BLaER1 treated with 17β-estradiol and CSF1 and Interleukin-3, amounts not matched to agents 10 nM and 100 nM (cell line): ENCODE measurements at regions not wholly inside any gene's neighbourhood (a gene's known extent, or its start where the extent isn't known, plus 50 kb on each side); places are given as distances from the start of the nearest gene placed in this dataset.
"Not testable (repeated sequence)": the region's sequence is repeated elsewhere in the genome, so short reads cannot be mapped to it uniquely, and the experiment has no call there.

Experiments used
- H3K27ac ChIP-seq, 11 experiments: shearing (Covaris generic); formaldehyde crosslinking; 2 replicates each; pipeline ENCODE4 v1.8.1; 2022
- H3K27me3 ChIP-seq, 11 experiments: shearing (Covaris generic); formaldehyde crosslinking; 2 replicates each; pipeline ENCODE4 v1.8.1; 2022
- H3K36me3 ChIP-seq, 11 experiments: shearing (Covaris generic); formaldehyde crosslinking; 2 replicates each; pipeline ENCODE4 v1.8.1; 2022
- H3K4me1 ChIP-seq, 10 experiments: shearing (Covaris generic); formaldehyde crosslinking; 2 replicates each; pipeline ENCODE4 v1.8.1; 2022
- H3K4me2 ChIP-seq, 11 experiments: shearing (Covaris generic); formaldehyde crosslinking; 2 replicates each; pipeline ENCODE4 v1.8.1; 2022
- H3K4me3 ChIP-seq, 10 experiments: shearing (Covaris generic); formaldehyde crosslinking; 2 replicates each; pipeline ENCODE4 v1.8.1; 2022
- H3K9ac ChIP-seq, 11 experiments: shearing (Covaris generic); formaldehyde crosslinking; 2 replicates each; pipeline ENCODE4 v1.8.1; 2022
- H3K9me3 ChIP-seq, 11 experiments: shearing (Covaris generic); formaldehyde crosslinking; replicated peaks in 1 of 11; 2 replicates each; pipeline ENCODE4 v1.8.1; 2022
- H4K20me1 ChIP-seq, 11 experiments: shearing (Covaris generic); formaldehyde crosslinking; 2 replicates each; pipeline ENCODE4 v1.8.1; 2022
- Cebpa-rat ChIP-seq, 11 experiments: shearing (Covaris generic); IDR thresholded peaks; 2 replicates each; pipeline ENCODE4 v1.8.1; 2022

DNA sequence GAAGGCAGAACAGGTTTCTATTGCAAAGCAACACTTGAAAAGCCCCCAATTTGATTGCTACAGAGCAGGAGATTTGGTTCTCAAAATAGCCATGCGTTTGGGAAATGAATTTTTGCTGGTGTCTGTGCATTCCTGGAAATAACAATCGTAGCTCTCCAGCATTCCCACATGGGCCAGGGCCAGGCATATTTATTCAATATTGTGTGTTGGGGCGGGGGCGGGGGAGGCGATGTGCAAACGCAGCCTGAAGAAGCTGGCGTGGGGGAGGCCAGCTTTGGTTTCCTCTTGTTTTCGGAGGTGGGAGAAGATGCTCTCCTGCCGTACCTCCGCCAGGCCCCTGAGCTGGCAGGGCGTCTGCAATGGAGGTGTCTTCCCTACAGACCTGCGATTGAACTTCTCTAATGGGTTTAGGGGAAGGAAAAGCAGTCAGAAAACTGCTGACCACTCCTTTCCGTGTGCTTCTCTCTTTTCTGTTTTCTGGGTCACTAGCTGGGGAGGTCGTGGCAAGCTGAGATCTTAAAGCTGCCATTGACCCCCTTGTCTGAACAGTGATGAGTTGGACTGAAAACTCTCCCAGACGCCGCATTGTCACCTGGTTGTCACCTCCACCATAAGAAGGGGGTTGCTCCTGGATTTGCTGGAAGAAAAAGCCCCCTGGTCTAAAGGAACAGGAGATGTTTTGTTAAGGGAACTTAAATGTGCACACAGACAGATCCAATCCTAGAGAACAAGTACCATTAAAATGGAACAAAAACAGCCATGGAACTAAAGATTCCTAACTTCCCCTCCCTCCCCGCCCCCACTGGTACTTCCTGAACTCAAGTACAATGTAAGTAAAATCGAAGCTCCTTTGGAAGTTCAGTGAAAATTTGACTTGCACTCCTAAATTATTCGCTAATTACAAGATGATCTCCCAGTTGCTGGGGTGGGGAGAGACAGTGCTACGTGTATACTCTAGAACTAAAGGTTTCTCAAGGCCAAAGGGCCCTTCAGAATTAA lies 56.4 kb upstream of the HABP2 start:
- Histone ChIP-seq H3K9me3 (no peaks in the 10 kb centered on the region), H3K4me3 (no peak overlapping the region), H4K20me1 (no peaks in the 10 kb centered on the region), H3K27ac (no peak overlapping the region; a peak in 1 of 22 replicates), H3K27me3 (no peaks in the 10 kb centered on the region), H3K4me1 (peaks cover 0 to 38% (median 11%) of the 10 kb centered on the region in 10 experiments; a peak in 16 of 20 replicates), H3K36me3 (no peaks in the 10 kb centered on the region), H3K9ac (no peak overlapping the region), H3K4me2 (peak overlapping the region in 3 of 11 experiments; percentile 66 to 80 (median 72); a peak in 6 of 22 replicates)
- TF ChIP-seq Cebpa-rat (IDR thresholded peaks at IDR 0.05): no peak

GRCh38 chr10:113497198-113497597 lies 55.7 kb upstream of the HABP2 start:
- TF ChIP-seq Cebpa-rat (IDR thresholded peaks at IDR 0.05): no peak
- Histone ChIP-seq H3K4me2 (peak overlapping the region in 2 of 11 experiments; percentile 72 to 80; a peak in 6 of 22 replicates), H3K4me3 (no peak overlapping the region)

DNA sequence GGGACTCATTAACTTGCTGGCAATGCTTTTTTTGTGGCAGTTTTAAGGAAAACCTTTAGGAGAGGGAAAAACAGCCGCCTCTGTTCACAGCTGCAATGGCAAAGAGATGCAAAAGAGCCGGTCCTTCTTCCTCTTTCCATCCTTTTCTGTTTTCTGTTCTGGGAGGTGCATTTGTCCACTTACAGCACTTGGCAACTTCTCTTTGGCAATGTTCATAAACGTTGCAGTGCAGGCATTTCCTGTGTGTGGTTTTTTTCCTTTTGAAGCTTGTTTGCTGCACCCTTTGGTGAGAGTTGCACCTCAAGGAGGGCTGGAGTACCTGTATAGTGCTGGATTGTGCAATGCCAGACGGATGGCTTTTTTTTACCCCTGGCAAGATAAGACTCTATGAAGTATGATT lies 53.9 kb upstream of the HABP2 start:
- Histone ChIP-seq H3K4me2 (peak overlapping the region; percentile 1 to 59 (median 34); a peak in 15 of 22 replicates), H3K4me3 (no peak overlapping the region), H3K36me3 (no peaks in the 10 kb centered on the region), H3K4me1 (peaks cover 0 to 44% (median 11%) of the 10 kb centered on the region in 10 experiments; a peak in 16 of 20 replicates), H3K9me3 (peaks cover 0 to 10% (median 0%) of the 10 kb centered on the region in 11 experiments; a peak in 2 of 22 replicates), H3K27me3 (no peaks in the 10 kb centered on the region), H4K20me1 (no peaks in the 10 kb centered on the region), H3K27ac (no peak overlapping the region; a peak in 1 of 22 replicates), H3K9ac (no peak overlapping the region)
- TF ChIP-seq Cebpa-rat (IDR thresholded peaks at IDR 0.05): peak in 10 of 11 experiments; percentile 16 to 80 (median 56); a peak in 11 of 22 replicates

More at GRCh38 chr10:113497198-113497597, 55.7 kb upstream of the HABP2 start:
- Histone ChIP-seq H3K9ac (no peak overlapping the region), H3K4me1 (peaks cover 0 to 38% (median 11%) of the 10 kb centered on the region in 10 experiments; a peak in 16 of 20 replicates), H3K36me3 (no peaks in the 10 kb centered on the region), H4K20me1 (no peaks in the 10 kb centered on the region), H3K9me3 (peaks cover 0 to 7% (median 0%) of the 10 kb centered on the region in 11 experiments; a peak in 2 of 22 replicates), H3K27me3 (no peaks in the 10 kb centered on the region), H3K27ac (no peak overlapping the region)

DNA sequence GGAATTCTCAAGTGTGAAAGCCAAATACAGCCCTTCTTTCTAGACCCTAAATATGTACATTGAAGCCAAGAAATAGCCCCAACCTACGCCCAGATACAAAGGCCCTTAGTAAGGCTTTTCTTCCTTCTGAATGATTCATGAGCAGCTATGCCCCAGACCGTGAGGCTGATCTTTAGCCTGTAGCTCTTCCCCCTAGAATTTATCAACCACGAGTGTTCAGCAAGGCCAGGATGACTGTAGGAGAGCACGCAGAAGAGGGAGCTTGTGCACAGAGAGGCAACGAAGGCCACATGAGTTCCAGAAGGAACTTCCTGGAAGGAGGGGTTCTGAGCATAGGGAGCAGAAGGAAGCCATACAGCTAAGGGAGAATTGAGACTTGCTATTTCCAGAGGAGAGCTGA lies 53.0 kb upstream of the HABP2 start:
- peak overlapping the region in 5 of 11 experiments; percentile 35 to 59 (median 55); a peak in 7 of 22 replicates for H3K4me2 ChIP-seq
- peaks cover 0 to 10% (median 0%) of the 10 kb centered on the region in 11 experiments; a peak in 2 of 22 replicates for H3K9me3 ChIP-seq
- peaks cover 0 to 51% (median 11%) of the 10 kb centered on the region in 10 experiments; a peak in 16 of 20 replicates for H3K4me1 ChIP-seq
- H4K20me1 ChIP-seq: no peaks in the 10 kb centered on the region
- no peak for TF ChIP-seq Cebpa-rat (IDR thresholded peaks at IDR 0.05)
- H3K27me3 ChIP-seq: no peaks in the 10 kb centered on the region
- H3K27ac ChIP-seq: no peak overlapping the region
- H3K36me3 ChIP-seq: no peaks in the 10 kb centered on the region
- no peak overlapping the region for H3K4me3 ChIP-seq
- no peak overlapping the region for H3K9ac ChIP-seq

- peaks cover 0 to 50% (median 11%) of the 10 kb centered on the region in 10 experiments; a peak in 16 of 20 replicates for H3K4me1 ChIP-seq
- not testable (repeated sequence) for H3K9me3 ChIP-seq, H3K27me3 ChIP-seq, H3K9ac ChIP-seq, H3K27ac ChIP-seq, H3K4me2 ChIP-seq, H3K4me3 ChIP-seq, H3K36me3 ChIP-seq, H4K20me1 ChIP-seq
These were observed 51.8 kb upstream of the HABP2 start for GRCh38 chr10:113501031-113501430.
